ENCODE measurements at regions not wholly inside any gene's neighbourhood (a gene's known extent, or its start where the extent isn't known, plus 50 kb on each side); places are given as distances from the start of the nearest gene placed in this dataset.

- H3K56ac ChIP-seq (replicated peaks; ENCODE audit: insufficient read length, low read depth, low read length): no peak overlapping the region
- peaks cover 23 to 79% (median 55%) of the 10 kb centered on the region in 4 experiments for H3K27me3 ChIP-seq (replicated peaks in 1 of 4; ENCODE audit: control insufficient read depth in 3 of 4, extremely low read depth in 1 of 4, insufficient read depth in 3 of 4, low read length in 3 of 4)
- no peak overlapping the region for H4K8ac ChIP-seq (ENCODE audit: extremely low read depth, insufficient read depth, low read length)
- H3K27ac ChIP-seq (ENCODE audit: low read depth, low read length): no peak overlapping the region
- ChIA-PET CTCF (ENCODE audit: partially characterized antibody) (no interaction called here), POLR2A (ENCODE audit: partially characterized antibody) (no interaction called here)
- H3K23ac ChIP-seq (ENCODE audit: insufficient read length): no peak overlapping the region
- no peaks in the 10 kb centered on the region for H3K79me2 ChIP-seq (ENCODE audit: control insufficient read depth in 1 of 2, insufficient read depth in 2 of 2, low read length in 2 of 2)
- TF ChIP-seq BCL11A (IDR thresholded peaks at IDR 0.05; ENCODE audit: low read depth in 2 of 2, low read length in 2 of 2): no peak
- no peak overlapping the region for H4K91ac ChIP-seq (replicated peaks; ENCODE audit: insufficient read length, low read length)
- no peak overlapping the region for H2BK120ac ChIP-seq (replicated peaks; ENCODE audit: low read depth, low read length)
- H3K4ac ChIP-seq (replicated peaks; ENCODE audit: insufficient read length, low read depth, low read length): no peak overlapping the region
- peaks cover 0 to 5% of the 10 kb centered on the region in 2 experiments for H4K20me1 ChIP-seq (replicated peaks in 1 of 2; ENCODE audit: control insufficient read depth in 1 of 2, insufficient read depth in 2 of 2, low read length in 2 of 2)
- H3K14ac ChIP-seq (ENCODE audit: insufficient read length): no peak overlapping the region
- no peak overlapping the region for H3K9ac ChIP-seq (replicated peaks in 1 of 4; ENCODE audit: extremely low read depth in 1 of 4, low read depth in 3 of 4, low read length in 3 of 4)
- H3K18ac ChIP-seq (ENCODE audit: extremely low read depth, low read length): no peak overlapping the region
- H2BK15ac ChIP-seq (ENCODE audit: low read length): no peak overlapping the region
- no peaks in the 10 kb centered on the region for H3K36me3 ChIP-seq (ENCODE audit: control insufficient read depth in 2 of 4, insufficient read depth in 4 of 4, low read length in 3 of 4)
- no peak overlapping the region for H3K4me2 ChIP-seq (ENCODE audit: insufficient read depth in 1 of 2, low read depth in 2 of 2, low read length in 2 of 2)
- H3K9me3 ChIP-seq (ENCODE audit: insufficient read depth in 2 of 2, low read depth in 1 of 2, low read length in 1 of 2): no peaks in the 10 kb centered on the region
- H3K79me1 ChIP-seq (ENCODE audit: low read depth, low read length): no peaks in the 10 kb centered on the region
- H3K4me3 ChIP-seq (ENCODE audit: extremely low read depth in 1 of 4, insufficient read depth in 2 of 4, low read depth in 3 of 4, low read length in 4 of 4): no peak overlapping the region
- H2BK12ac ChIP-seq (ENCODE audit: low read depth, low read length): no peak overlapping the region
- DNase-seq (ENCODE audit: low read depth in 1 of 2, low spot score in 2 of 2): no peak
- H3K23me2 ChIP-seq (ENCODE audit: low read depth, low read length): peaks cover 7% of the 10 kb centered on the region; the same call in 1 of the 2 replicates
- no peak overlapping the region for H2BK5ac ChIP-seq (ENCODE audit: low read depth, low read length)
- H2AFZ ChIP-seq (ENCODE audit: low read length): no peak overlapping the region
- no peak overlapping the region for H2BK20ac ChIP-seq (ENCODE audit: low read length)
- 83% methylated on average over 2 of the region's 2 CpGs; no CpG with 5 or more reads in 1 of the 2 experiments for WGBS, 2 experiments (ENCODE audit: extremely low coverage in 1 of 2, insufficient coverage in 1 of 2, insufficient read length in 1 of 2, insufficient replicate concordance in 2 of 2, low coverage in 1 of 2, low lambda C conversion rate in 2 of 2, missing lambda C conversion rate in 1 of 2)
- H3K4me1 ChIP-seq (replicated peaks in 1 of 4; ENCODE audit: control insufficient read depth in 3 of 4, insufficient read depth in 4 of 4, low read length in 3 of 4): peaks cover 0 to 2% (median 0%) of the 10 kb centered on the region in 4 experiments; a peak in 2 of 7 replicates
- H4K5ac ChIP-seq (ENCODE audit: insufficient read length, low read depth, low read length): no peak overlapping the region
- FAIRE-seq: no peak
- no peak overlapping the region for H2AK5ac ChIP-seq (ENCODE audit: low read depth, low read length)
Observed at GRCh38 chrX:139199933-139200332, 330.6 kb upstream of the F9 start.
